Naive B cell (primary cell): ENCODE measurements at regions not wholly inside any gene's neighbourhood (a gene's known extent, or its start where the extent isn't known, plus 50 kb on each side); places are given as distances from the start of the nearest gene placed in this dataset.

Experiments
- ATAC-seq, 2 donors: fragments of 150-1000 bp; cut with Tn5 transposase; 2 replicates each; pipeline ENCODE4 v1.10.0; 2021; ENCODE audit warnings: low read depth in 2 of 2, mild to moderate bottlenecking in 2 of 2, moderate library complexity in 2 of 2
- DNase-seq: peaks from one replicate; pipeline ENCODE4 v3.0.0; 2022
- H3K27ac Mint-ChIP-seq, 6 donors: one replicate each; pipeline ENCODE4 v1.8.0; 2020 to 2022; ENCODE audit warnings: mild to moderate bottlenecking in 6 of 6, mixed read lengths in 6 of 6, moderate library complexity in 5 of 6, inconsistent platforms in 2 of 6
- H3K27me3 Mint-ChIP-seq, 3 donors: one replicate each; pipeline ENCODE4 v1.8.0; 2021 to 2022; ENCODE audit warnings: mixed read lengths in 3 of 3, mild to moderate bottlenecking in 1 of 3
- H3K36me3 Mint-ChIP-seq, 2 donors: one replicate each; pipeline ENCODE4 v1.8.0; 2020 to 2022; ENCODE audit warnings: mixed read lengths in 2 of 2, inconsistent platforms in 1 of 2, mild to moderate bottlenecking in 1 of 2
- H3K4me1 Mint-ChIP-seq, 3 donors: one replicate each; pipeline ENCODE4 v1.8.0; 2020 to 2022; ENCODE audit warnings: mixed read lengths in 3 of 3, inconsistent platforms in 1 of 3, mild to moderate bottlenecking in 1 of 3, moderate library complexity in 1 of 3
- H3K4me3 Mint-ChIP-seq, 8 donors: one replicate each; pipeline ENCODE4 v1.8.0; 2020 to 2022; ENCODE audit warnings: mild to moderate bottlenecking in 8 of 8, mixed read lengths in 8 of 8, moderate library complexity in 8 of 8, inconsistent platforms in 2 of 8
- H3K9me3 Mint-ChIP-seq, 7 donors: one replicate each; pipeline ENCODE4 v1.8.0; 2020 to 2022; ENCODE audit warnings: mixed read lengths in 7 of 7, mild to moderate bottlenecking in 5 of 7, inconsistent platforms in 2 of 7, moderate library complexity in 1 of 7

GRCh38 chr11:95700471-95700817 lies 89.1 kb downstream of the FAM76B start:
- peak overlapping the region; percentile 91 to 99 (median 94) for H3K27ac Mint-ChIP-seq
- no peaks in the 10 kb centered on the region for H3K36me3 Mint-ChIP-seq
- no peaks in the 10 kb centered on the region for H3K27me3 Mint-ChIP-seq
- no peaks in the 10 kb centered on the region for H3K9me3 Mint-ChIP-seq
- no peak for DNase-seq
- peaks cover 34 to 52% (median 41%) of the 10 kb centered on the region in 3 donors for H3K4me1 Mint-ChIP-seq
- H3K4me3 Mint-ChIP-seq = peak overlapping the region; percentile 54 to 89 (median 78)
- peak; percentile 73 for ATAC-seq

GRCh38 chr11:95699631-95700470 lies 89.7 kb downstream of the FAM76B start:
- Mint-ChIP-seq H3K9me3 (no peaks in the 10 kb centered on the region), H3K4me3 (peak overlapping the region; percentile 54 to 89 (median 78)), H3K4me1 (peaks cover 34 to 52% (median 41%) of the 10 kb centered on the region in 3 donors), H3K27me3 (no peaks in the 10 kb centered on the region), H3K36me3 (no peaks in the 10 kb centered on the region), H3K27ac (peak overlapping the region; percentile 91 to 99 (median 94))
- DNase-seq (no peak), ATAC-seq (peak; percentile 52 to 62)

GRCh38 chr11:95698676-95699557 lies 90.7 kb downstream of the FAM76B start:
- Mint-ChIP-seq H3K27me3 (no peaks in the 10 kb centered on the region), H3K4me1 (peaks cover 34 to 53% (median 41%) of the 10 kb centered on the region in 3 donors), H3K9me3 (no peaks in the 10 kb centered on the region), H3K27ac (peak overlapping the region in 4 of 6 donors; percentile 7 to 99 (median 49)), H3K4me3 (peak overlapping the region in 5 of 8 donors; percentile 1 to 71 (median 51)), H3K36me3 (no peaks in the 10 kb centered on the region)
- DNase-seq (no peak), ATAC-seq (peak in 1 of 2 donors; percentile 23)

- no peaks in the 10 kb centered on the region for H3K27me3 Mint-ChIP-seq
- no peaks in the 10 kb centered on the region for H3K36me3 Mint-ChIP-seq
- peak overlapping the region in 6 of 8 donors; percentile 48 to 71 (median 52) for H3K4me3 Mint-ChIP-seq
- ATAC-seq (peak; percentile 10 to 19), DNase-seq (no peak)
- peak overlapping the region in 5 of 6 donors; percentile 32 to 94 (median 76) for H3K27ac Mint-ChIP-seq
- H3K4me1 Mint-ChIP-seq = peaks cover 30 to 49% (median 41%) of the 10 kb centered on the region in 3 donors
- H3K9me3 Mint-ChIP-seq = peaks cover 0 to 5% (median 0%) of the 10 kb centered on the region in 7 donors
Measured at GRCh38 chr11:95697614-95698408, 91.8 kb downstream of the FAM76B start.

- Mint-ChIP-seq H3K4me3 (no peak overlapping the region), H3K9me3 (peaks cover 0 to 5% (median 0%) of the 10 kb centered on the region in 7 donors), H3K27ac (peak overlapping the region in 1 of 6 donors; percentile 25), H3K4me1 (peaks cover 27 to 31% (median 31%) of the 10 kb centered on the region in 3 donors), H3K36me3 (no peaks in the 10 kb centered on the region), H3K27me3 (no peaks in the 10 kb centered on the region)
- ATAC-seq (no peak), DNase-seq (no peak)
Measured at GRCh38 chr11:95695181-95695580, 94.4 kb downstream of the FAM76B start.

GRCh38 chr11:95693298-95693697 lies 96.3 kb downstream of the FAM76B start:
- no peak for DNase-seq
- H3K4me1 Mint-ChIP-seq = peaks cover 11 to 13% (median 12%) of the 10 kb centered on the region in 3 donors
- peaks cover 0 to 5% (median 0%) of the 10 kb centered on the region in 7 donors for H3K9me3 Mint-ChIP-seq
- H3K36me3 Mint-ChIP-seq = no peaks in the 10 kb centered on the region
- no peak overlapping the region for H3K4me3 Mint-ChIP-seq
- H3K27me3 Mint-ChIP-seq = no peaks in the 10 kb centered on the region
- H3K27ac Mint-ChIP-seq = peak overlapping the region in 1 of 6 donors; percentile 6
- ATAC-seq = no peak

GRCh38 chr11:95692526-95693260 lies 96.9 kb downstream of the FAM76B start:
- ATAC-seq (peak; percentile 56 to 62), DNase-seq (no peak)
- peaks cover 5 to 7% (median 6%) of the 10 kb centered on the region in 3 donors for H3K4me1 Mint-ChIP-seq
- H3K36me3 Mint-ChIP-seq = no peaks in the 10 kb centered on the region
- H3K27me3 Mint-ChIP-seq = no peaks in the 10 kb centered on the region
- peak overlapping the region in 2 of 8 donors; percentile 54 to 69 for H3K4me3 Mint-ChIP-seq
- H3K9me3 Mint-ChIP-seq = peaks cover 0 to 5% (median 0%) of the 10 kb centered on the region in 7 donors
- H3K27ac Mint-ChIP-seq = peak overlapping the region in 3 of 6 donors; percentile 6 to 85 (median 18)

- H3K27me3 Mint-ChIP-seq = no peaks in the 10 kb centered on the region
- no peak overlapping the region for H3K27ac Mint-ChIP-seq
- no peak for ATAC-seq
- peaks cover 0 to 3% (median 0%) of the 10 kb centered on the region in 3 donors for H3K4me1 Mint-ChIP-seq
- no peak overlapping the region for H3K4me3 Mint-ChIP-seq
- H3K36me3 Mint-ChIP-seq = no peaks in the 10 kb centered on the region
- no peak for DNase-seq
- H3K9me3 Mint-ChIP-seq = peaks cover 0 to 5% (median 0%) of the 10 kb centered on the region in 7 donors
Measured at GRCh38 chr11:95690100-95690499, 99.5 kb downstream of the FAM76B start.

GRCh38 chr11:95688501-95689222 lies 100.9 kb downstream of the FAM76B start:
- ATAC-seq = no peak
- Mint-ChIP-seq H3K36me3 (no peaks in the 10 kb centered on the region), H3K27me3 (no peaks in the 10 kb centered on the region), H3K4me1 (no peaks in the 10 kb centered on the region), H3K4me3 (no peak overlapping the region), H3K9me3 (peaks cover 0 to 5% (median 0%) of the 10 kb centered on the region in 7 donors), H3K27ac (no peak overlapping the region)
- DNase-seq = no peak

- no peak for ATAC-seq
- Mint-ChIP-seq H3K4me1 (no peaks in the 10 kb centered on the region), H3K36me3 (no peaks in the 10 kb centered on the region)
Measured at GRCh38 chr11:95688015-95688414, 101.6 kb downstream of the FAM76B start.

GRCh38 chr11:95686265-95686664 lies 103.3 kb downstream of the FAM76B start:
- Mint-ChIP-seq H3K9me3 (no peaks in the 10 kb centered on the region), H3K36me3 (no peaks in the 10 kb centered on the region), H3K27me3 (no peaks in the 10 kb centered on the region), H3K4me1 (no peaks in the 10 kb centered on the region), H3K4me3 (no peak overlapping the region), H3K27ac (no peak overlapping the region)
- no peak for DNase-seq
- ATAC-seq = no peak

More at GRCh38 chr11:95688015-95688414, 101.6 kb downstream of the FAM76B start:
- no peak for DNase-seq
- Mint-ChIP-seq H3K27me3 (no peaks in the 10 kb centered on the region), H3K27ac (no peak overlapping the region), H3K9me3 (peaks cover 0 to 2% (median 0%) of the 10 kb centered on the region in 7 donors), H3K4me3 (no peak overlapping the region)

- ATAC-seq (no peak), DNase-seq (no peak)
- H3K4me1 Mint-ChIP-seq = no peaks in the 10 kb centered on the region
- H3K27me3 Mint-ChIP-seq = no peaks in the 10 kb centered on the region
- H3K9me3 Mint-ChIP-seq = no peaks in the 10 kb centered on the region
- no peaks in the 10 kb centered on the region for H3K36me3 Mint-ChIP-seq
- no peak overlapping the region for H3K27ac Mint-ChIP-seq
- no peak overlapping the region for H3K4me3 Mint-ChIP-seq
Measured at GRCh38 chr11:95684701-95685100, 104.9 kb downstream of the FAM76B start.
